IMR-90 (cell line): ENCODE measurements at regions not wholly inside any gene's neighbourhood (a gene's known extent, or its start where the extent isn't known, plus 50 kb on each side); places are given as distances from the start of the nearest gene placed in this dataset.

Experiments
- ATAC-seq: fragments of 200-7000 bp; cut with Tn5 transposase; 2 replicates; pipeline ENCODE4 v1.9.1; 2020; ENCODE audit warnings: low read depth, mild to moderate bottlenecking, moderate library complexity
- BruUV-seq: library from RNA; stranded (reverse); fragments of 400-500 nt; replicated peaks from 2 replicates; lab custom pipeline; 2021; lab: Mats Ljungman, UMichigan
- CTCF ChIA-PET: fragments of 300-600 bp; formaldehyde crosslinking; extraction: SDS; loops from one replicate; lab custom pipeline; 2021; ENCODE audit warnings: antibody characterized with exemption; lab: Yijun Ruan, JAX
- POLR2A ChIA-PET: fragments of 300-600 bp; sonication (Branson Sonifier 250); formaldehyde crosslinking; loops from one replicate; lab custom pipeline; 2022; ENCODE audit warnings: antibody characterized with exemption; ENCODE audit not compliant: unreplicated experiment; lab: Charles Lee
- DNase-seq: peaks from one replicate; pipeline ENCODE4 v3.0.0; 2013
- H2AFZ ChIP-seq: replicated peaks from 2 replicates; pipeline ENCODE3; 2013; ENCODE audit warnings: low read length, mild to moderate bottlenecking; ENCODE audit not compliant: poor library complexity
- H2AK5ac ChIP-seq: 2 replicates; pipeline ENCODE4 v1.6.1; 2013; ENCODE audit warnings: low read depth, low read length, inconsistent platforms
- H2AK9ac ChIP-seq: replicated peaks from 2 replicates; pipeline ENCODE3; 2013; ENCODE audit warnings: mild to moderate bottlenecking, low read depth, low read length, moderate library complexity; ENCODE audit not compliant: poor library complexity
- H2BK120ac ChIP-seq: 2 replicates; pipeline ENCODE4 v1.6.1; 2013; ENCODE audit warnings: low read depth, low read length, inconsistent platforms
- H2BK15ac ChIP-seq: 3 replicates; pipeline ENCODE4 v1.6.1; 2013; ENCODE audit warnings: low read depth, low read length, inconsistent platforms
- H2BK20ac ChIP-seq: 2 replicates; pipeline ENCODE4 v1.6.1; 2013; ENCODE audit warnings: low read depth, mild to moderate bottlenecking, inconsistent platforms, low read length, moderate library complexity
- H2BK5ac ChIP-seq: 2 replicates; pipeline ENCODE4 v1.6.1; 2013; ENCODE audit warnings: mild to moderate bottlenecking, low read depth, low read length, inconsistent platforms; ENCODE audit not compliant: poor library complexity, severe bottlenecking
- H3K14ac ChIP-seq: replicated peaks from 2 replicates; pipeline ENCODE4 v1.6.1; 2013; ENCODE audit warnings: low read depth, low read length, inconsistent platforms
- H3K18ac ChIP-seq: 2 replicates; pipeline ENCODE4 v1.6.1; 2013; ENCODE audit warnings: low read depth, low read length, control low read depth
- H3K23ac ChIP-seq: 2 replicates; pipeline ENCODE4 v1.6.1; 2013; ENCODE audit warnings: low read depth, low read length, inconsistent platforms
- H3K27ac ChIP-seq: 2 replicates; pipeline ENCODE4 v1.5.1; 2013; ENCODE audit warnings: mild to moderate bottlenecking, control low read depth, low read length; ENCODE audit not compliant: insufficient read depth
- H3K27me3 ChIP-seq: 2 replicates; pipeline ENCODE4 v1.6.1; 2013; ENCODE audit warnings: low read length; ENCODE audit not compliant: control insufficient read depth, insufficient read depth
- H3K36me3 ChIP-seq: 2 replicates; pipeline ENCODE4 v1.6.1; 2013; ENCODE audit warnings: low read length, mixed read lengths; ENCODE audit not compliant: control insufficient read depth, insufficient read depth
- H3K4ac ChIP-seq: 2 replicates; pipeline ENCODE4 v1.6.1; 2013; ENCODE audit warnings: low read depth, low read length, inconsistent platforms
- H3K4me1 ChIP-seq: 2 replicates; pipeline ENCODE4 v1.6.1; 2013; ENCODE audit warnings: low read length, mixed read lengths; ENCODE audit not compliant: control insufficient read depth, insufficient read depth
- H3K4me2 ChIP-seq: 2 replicates; pipeline ENCODE4 v1.6.1; 2013; ENCODE audit warnings: low read depth, mild to moderate bottlenecking, control low read depth, low read length, moderate library complexity
- H3K4me3 ChIP-seq: 2 replicates; pipeline ENCODE4 v1.5.1; 2013; ENCODE audit warnings: low read depth, mild to moderate bottlenecking, control low read depth, low read length, moderate library complexity; ENCODE audit not compliant: insufficient read depth
- H3K56ac ChIP-seq: 2 replicates; pipeline ENCODE4 v1.6.1; 2013; ENCODE audit warnings: low read length, inconsistent platforms; ENCODE audit not compliant: insufficient read depth; ENCODE audit errors: extremely low read depth
- H3K79me1 ChIP-seq, 2 experiments: 2 replicates each; pipeline ENCODE4 v1.6.1; 2013; ENCODE audit warnings: low read length in 2 of 2, inconsistent platforms in 1 of 2, low read depth in 1 of 2
- H3K9ac ChIP-seq: 2 replicates; pipeline ENCODE4 v1.6.1; 2013; ENCODE audit warnings: low read depth, low read length, control low read depth
- H3K9me1 ChIP-seq: 2 replicates; pipeline ENCODE4 v1.6.1; 2013; ENCODE audit warnings: low read length, inconsistent platforms; ENCODE audit not compliant: insufficient read depth
- H3K9me3 ChIP-seq: 2 replicates; pipeline ENCODE4 v1.6.1; 2013; ENCODE audit warnings: low read length; ENCODE audit not compliant: control insufficient read depth, insufficient read depth
- H4K20me1 ChIP-seq: 2 replicates; pipeline ENCODE4 v1.6.1; 2013; ENCODE audit warnings: low read length, inconsistent platforms; ENCODE audit not compliant: insufficient read depth
- H4K5ac ChIP-seq: 2 replicates; pipeline ENCODE4 v1.6.1; 2013; ENCODE audit warnings: mild to moderate bottlenecking, low read depth, low read length, control low read depth
- H4K8ac ChIP-seq, 2 experiments: 2 replicates each; pipeline ENCODE4 v1.6.1; 2013; ENCODE audit warnings: low read depth in 2 of 2, low read length in 2 of 2, control low read depth in 1 of 2, inconsistent platforms in 1 of 2
- H4K91ac ChIP-seq: 2 replicates; pipeline ENCODE4 v1.6.1; 2013; ENCODE audit warnings: low read depth, low read length, inconsistent platforms; ENCODE audit not compliant: insufficient read depth
- BHLHE40 ChIP-seq: fragments of 150-350 bp; IDR thresholded peaks from 2 replicates; pipeline ENCODE4 v1.6.1; 2016; ENCODE audit warnings: mild to moderate bottlenecking, low read depth, low read length
- MAFK ChIP-seq: IDR thresholded peaks from 2 replicates; pipeline ENCODE4 v1.6.1; 2012; ENCODE audit warnings: low read depth, low read length, improper control_type of control experiment
- MAZ ChIP-seq: IDR thresholded peaks from 2 replicates; pipeline ENCODE4 v1.6.1; 2012; ENCODE audit warnings: low read depth, mild to moderate bottlenecking, low read length, improper control_type of control experiment, moderate library complexity, borderline replicate concordance
- POLR2A ChIP-seq: IDR thresholded peaks from 2 replicates; pipeline ENCODE4 v1.6.1; 2012; ENCODE audit warnings: mild to moderate bottlenecking, low read depth, low read length
- RAD21 ChIP-seq: IDR thresholded peaks from 2 replicates; pipeline ENCODE4 v1.6.1; 2012; ENCODE audit warnings: low read length, improper control_type of control experiment
- RFX5 ChIP-seq: IDR thresholded peaks from 2 replicates; pipeline ENCODE4 v1.8.0; 2012; ENCODE audit warnings: low read depth, mild to moderate bottlenecking, low read length, moderate library complexity
- USF2 ChIP-seq: fragments of 150-350 bp; IDR thresholded peaks from 2 replicates; pipeline ENCODE4 v1.6.1; 2017; ENCODE audit warnings: mild to moderate bottlenecking, antibody characterized with exemption, low read length, low read depth
- WGBS, 2 experiments: methylation state at CpG; one replicate each; pipeline versions ENCODE4 v1.1.5 to v1.1.7; 2013; ENCODE audit warnings: missing lambda C conversion rate in 2 of 2; ENCODE audit not compliant: insufficient read length in 1 of 2; ENCODE audit errors: extremely low coverage in 2 of 2; 5-methylcytosine and 5-hydroxymethylcytosine counted together
- dilution Hi-C: fragments of 300-500 bp; cut with HindIII; formaldehyde crosslinking; loops from one replicate; pipeline ENCODE4 v1.14.3; 2018; ENCODE audit warnings: low sequenced_read_pairs; ENCODE audit not compliant: unreplicated experiment
- in situ Hi-C: fragments of 300-500 bp; cut with MboI; formaldehyde crosslinking; loops from 3 replicates; pipeline ENCODE4 v1.14.3; 2019; ENCODE audit warnings: low sequenced_read_pairs, inconsistent platforms, mixed read lengths
- intact Hi-C: fragments of 100-400 bp; cut with micrococcal nuclease; formaldehyde crosslinking; loops from 2 replicates; pipeline ENCODE4 v1.10.0; 2022

DNA sequence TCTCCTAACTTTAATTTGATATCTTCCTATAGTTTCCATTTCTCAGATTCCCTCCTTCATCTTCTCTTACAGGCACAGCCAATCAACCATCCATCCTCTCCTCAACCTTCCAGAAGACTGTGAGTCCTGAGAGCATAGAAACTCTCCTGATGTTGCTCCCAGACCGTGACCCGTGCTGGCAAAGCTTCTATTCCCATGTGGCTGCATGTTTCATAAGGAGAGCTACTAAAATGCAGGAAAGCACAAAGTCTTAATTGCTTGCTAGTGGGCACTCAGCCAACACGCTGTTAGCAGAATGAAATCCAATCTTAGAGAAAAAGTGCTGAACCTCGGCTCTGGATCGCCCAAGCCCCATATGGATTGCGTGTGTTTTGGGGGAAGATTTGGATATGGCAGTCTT, 1244.7 kb upstream of the ZEB2 start:
- Histone ChIP-seq H2BK15ac (no peak overlapping the region), H4K91ac (peak overlapping the region; percentile 6; the same call in 1 of the 2 replicates), H2BK20ac (no peak overlapping the region; the same call in 1 of the 2 replicates), H3K9ac (no peak overlapping the region), H2AK9ac (no peak overlapping the region), H3K4ac (no peak overlapping the region; the same call in 1 of the 2 replicates), H4K8ac (no peak overlapping the region), H3K14ac (no peak overlapping the region), H3K9me1 (no peaks in the 10 kb centered on the region), H3K36me3 (no peaks in the 10 kb centered on the region), H3K27me3 (no peaks in the 10 kb centered on the region), H4K20me1 (no peaks in the 10 kb centered on the region), H3K4me1 (peaks cover 4% of the 10 kb centered on the region), H2BK120ac (no peak overlapping the region), H3K56ac (no peak overlapping the region), H3K23ac (no peak overlapping the region), H3K9me3 (no peaks in the 10 kb centered on the region), H2AFZ (peak overlapping the region; percentile 17), H3K4me2 (no peak overlapping the region), H4K5ac (no peak overlapping the region), H3K18ac (peak overlapping the region; percentile 24; the same call in 1 of the 2 replicates), H2AK5ac (no peak overlapping the region), H3K27ac (no peak overlapping the region), H3K4me3 (no peak overlapping the region), H2BK5ac (no peak overlapping the region), H3K79me1 (no peaks in the 10 kb centered on the region)
- ChIA-PET POLR2A (no interaction called here), CTCF (no interaction called here)
- intact Hi-C loops, result loop anchor here (5.0 kb wide), 1 partner anchor 153 kb away; no protein-coding TSS in a partner anchor
- dilution Hi-C loops, result no loop called here
- 40% methylated on average over 2 of the region's 6 CpGs; no CpG with 5 or more reads in 1 of the 2 experiments for WGBS, 2 experiments
- no peak for ATAC-seq
- no peak for TF ChIP-seq RFX5
- TF ChIP-seq BHLHE40, result no peak
- TF ChIP-seq MAZ, result no peak
- no peak for TF ChIP-seq POLR2A
- no peak for TF ChIP-seq MAFK
- no peak for TF ChIP-seq USF2
- no peak for TF ChIP-seq RAD21
- no peak for DNase-seq
- no TSS peak for BruUV-seq
- in situ Hi-C loops, result loop anchor here (10.0 kb wide), 1 partner anchor 900 kb away; no protein-coding TSS in a partner anchor
